Smooth muscle cell (in vitro differentiated cells): ENCODE measurements at regions not wholly inside any gene's neighbourhood (a gene's known extent, or its start where the extent isn't known, plus 50 kb on each side); places are given as distances from the start of the nearest gene placed in this dataset.
"Not testable (repeated sequence)": the region's sequence is repeated elsewhere in the genome, so short reads cannot be mapped to it uniquely, and the experiment has no call there.

Experiments
- DNase-seq: peaks from one replicate; lab custom pipeline; 2025; ENCODE audit not compliant: unreplicated experiment; lab: John Stamatoyannopoulos, UW
- H2AFZ ChIP-seq: fragments of 200-600 bp; sonication (generic); 2 replicates; pipeline ENCODE4 v1.6.0; 2016; ENCODE audit warnings: antibody characterized with exemption, low read depth, mild to moderate bottlenecking
- H3F3A ChIP-seq: fragments of 200-600 bp; sonication (generic); 2 replicates; pipeline ENCODE4 v1.6.0; 2017; ENCODE audit warnings: antibody characterized with exemption, low read depth
- H3K27ac ChIP-seq: fragments of 200-600 bp; sonication (generic); 2 replicates; pipeline ENCODE4 v1.5.1; 2016; ENCODE audit warnings: low read depth, mild to moderate bottlenecking
- H3K27me3 ChIP-seq: fragments of 200-600 bp; sonication (generic); 2 replicates; pipeline ENCODE4 v1.6.1; 2016; ENCODE audit warnings: low read depth, mild to moderate bottlenecking
- H3K36me3 ChIP-seq: fragments of 200-600 bp; sonication (generic); 2 replicates; pipeline ENCODE4 v1.5.1; 2016; ENCODE audit warnings: low read depth
- H3K4me1 ChIP-seq: fragments of 200-600 bp; sonication (generic); 2 replicates; pipeline ENCODE4 v1.5.1; 2016; ENCODE audit warnings: low read depth
- H3K4me2 ChIP-seq: fragments of 200-600 bp; sonication (generic); 2 replicates; pipeline ENCODE4 v1.6.0; 2016; ENCODE audit warnings: mild to moderate bottlenecking
- H3K4me3 ChIP-seq: fragments of 200-600 bp; sonication (generic); 2 replicates; pipeline ENCODE4 v1.5.1; 2016; ENCODE audit warnings: mild to moderate bottlenecking
- H3K79me2 ChIP-seq: fragments of 200-600 bp; sonication (generic); 2 replicates; pipeline ENCODE4 v1.6.0; 2016; ENCODE audit warnings: low read depth, mild to moderate bottlenecking
- H3K9ac ChIP-seq: fragments of 200-600 bp; sonication (generic); 2 replicates; pipeline ENCODE4 v1.6.0; 2016; ENCODE audit warnings: low read depth
- H3K9me3 ChIP-seq: fragments of 200-600 bp; sonication (generic); replicated peaks from 2 replicates; pipeline ENCODE4 v1.5.1; 2016; ENCODE audit warnings: low read depth
- H4K20me1 ChIP-seq: fragments of 200-600 bp; sonication (generic); 2 replicates; pipeline ENCODE4 v1.6.0; 2016; ENCODE audit warnings: low read depth
- CTCF ChIP-seq: fragments of 200-600 bp; sonication (generic); IDR thresholded peaks from 2 replicates; pipeline ENCODE4 v1.5.1; 2017; ENCODE audit warnings: borderline replicate concordance, mild to moderate bottlenecking, antibody characterized with exemption; ENCODE audit not compliant: insufficient read depth, poor library complexity, severe bottlenecking
- WGBS: methylation state at CpG from one replicate; pipeline ENCODE4 v1.1.7; 2016; ENCODE audit warnings: low lambda C conversion rate; 5-methylcytosine and 5-hydroxymethylcytosine counted together

DNA sequence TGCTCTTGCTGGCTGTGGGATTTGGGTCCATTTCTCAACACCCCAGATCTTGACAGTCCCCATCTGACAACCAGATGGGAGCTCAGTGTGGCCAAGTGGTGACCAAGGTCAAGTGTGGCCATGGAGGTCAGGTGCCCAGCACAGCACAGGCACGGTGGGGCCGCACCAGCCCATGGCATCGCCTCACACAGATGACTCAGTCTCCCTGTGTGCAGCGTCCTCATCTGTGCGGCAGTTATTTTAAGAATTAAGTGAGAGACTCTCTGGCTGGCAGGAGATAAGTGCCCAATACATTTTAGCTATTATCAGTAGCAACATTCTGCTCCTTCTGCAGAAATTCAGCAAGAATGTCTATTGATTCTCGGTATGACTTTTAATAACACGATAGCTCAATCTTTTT lies 167.2 kb downstream of the DDX1 start:
- Histone ChIP-seq H3K36me3 (no peaks in the 10 kb centered on the region), H2AFZ (no peak overlapping the region), H4K20me1 (no peaks in the 10 kb centered on the region), H3K9me3 (no peaks in the 10 kb centered on the region), H3K4me1 (peaks cover 5% of the 10 kb centered on the region), H3K27me3 (no peaks in the 10 kb centered on the region), H3K4me2 (no peak overlapping the region), H3K9ac (no peak overlapping the region), H3K27ac (no peak overlapping the region), H3K4me3 (no peak overlapping the region), H3F3A (no peaks in the 10 kb centered on the region), H3K79me2 (no peaks in the 10 kb centered on the region)
- no peak for TF ChIP-seq CTCF
- WGBS, result 90% methylated on average over 7 of the region's 7 CpGs
- no peak for DNase-seq

- Histone ChIP-seq H3K27me3 (no peaks in the 10 kb centered on the region), H2AFZ (no peak overlapping the region), H3K4me2 (no peak overlapping the region), H3K36me3 (no peaks in the 10 kb centered on the region), H3K9me3 (no peaks in the 10 kb centered on the region), H3K9ac (no peak overlapping the region), H3F3A (no peaks in the 10 kb centered on the region), H4K20me1 (no peaks in the 10 kb centered on the region), H3K4me3 (no peak overlapping the region), H3K4me1 (peaks cover 5% of the 10 kb centered on the region), H3K27ac (no peak overlapping the region), H3K79me2 (no peaks in the 10 kb centered on the region)
- no peak for TF ChIP-seq CTCF
- 97% methylated on average over 1 of the region's 1 CpG for WGBS
- no peak for DNase-seq
These were observed 167.7 kb downstream of the DDX1 start for GRCh38 chr2:15759385-15759784.

GRCh38 chr2:15759791-15760190 lies 168.1 kb downstream of the DDX1 start:
- H3K36me3 ChIP-seq, H3K27me3 ChIP-seq, H3F3A ChIP-seq, DNase-seq, H3K9me3 ChIP-seq, H3K4me1 ChIP-seq, H4K20me1 ChIP-seq, H2AFZ ChIP-seq, H3K4me3 ChIP-seq, H3K79me2 ChIP-seq, H3K9ac ChIP-seq, H3K4me2 ChIP-seq, H3K27ac ChIP-seq: not testable (repeated sequence)
- WGBS, result 94% methylated on average over 4 of the region's 4 CpGs

DNA sequence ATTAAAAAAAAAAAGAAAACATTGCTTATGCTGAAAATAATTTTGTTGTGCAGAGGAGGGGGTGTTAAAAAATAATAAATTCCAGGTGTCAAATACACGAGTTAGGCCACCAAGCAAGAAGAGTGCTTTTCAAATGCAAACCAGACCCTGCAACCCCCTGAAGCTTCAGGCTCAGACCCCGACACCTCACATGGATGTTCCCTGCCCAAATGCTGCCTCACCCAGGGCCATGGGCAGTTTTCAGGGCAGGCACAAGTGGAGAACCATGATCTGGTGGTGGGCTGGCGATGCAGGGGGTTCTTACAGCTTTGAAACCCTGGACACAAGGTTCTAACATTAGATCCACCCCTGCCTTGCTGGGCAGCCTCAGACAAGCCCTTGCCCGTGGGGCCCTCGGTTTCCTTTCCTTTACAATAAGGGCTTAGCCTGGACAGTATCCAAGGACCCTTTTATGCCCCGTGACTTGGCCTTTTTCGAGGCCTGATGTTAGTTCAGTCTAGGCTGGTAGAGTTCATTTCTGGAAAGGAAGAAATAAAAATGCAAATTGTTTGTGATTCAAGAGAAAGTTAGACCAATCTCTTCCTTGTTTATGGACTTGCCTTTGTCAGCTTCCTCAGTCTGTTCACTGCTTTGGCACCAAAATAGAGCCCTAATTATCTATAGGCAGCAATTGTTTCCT lies 168.7 kb downstream of the DDX1 start:
- H3K9ac ChIP-seq, result no peak overlapping the region
- H3K9me3 ChIP-seq, result no peaks in the 10 kb centered on the region
- peaks cover 5% of the 10 kb centered on the region for H3K4me1 ChIP-seq
- no peaks in the 10 kb centered on the region for H3K27me3 ChIP-seq
- no peaks in the 10 kb centered on the region for H3K79me2 ChIP-seq
- no peak overlapping the region for H3K4me2 ChIP-seq
- H3F3A ChIP-seq, result no peaks in the 10 kb centered on the region
- no peaks in the 10 kb centered on the region for H3K36me3 ChIP-seq
- TF ChIP-seq CTCF, result no peak
- no peak for DNase-seq
- no peak overlapping the region for H3K27ac ChIP-seq
- H4K20me1 ChIP-seq, result no peaks in the 10 kb centered on the region
- 87% methylated on average over 7 of the region's 7 CpGs for WGBS
- no peak overlapping the region for H3K4me3 ChIP-seq
- H2AFZ ChIP-seq, result no peak overlapping the region
